ENCODE measurements at regions not wholly inside any gene's neighbourhood (a gene's known extent, or its start where the extent isn't known, plus 50 kb on each side); places are given as distances from the start of the nearest gene placed in this dataset.

GRCh38 chr18:9025091-9025838 is 77.2 kb upstream of the NDUFV2 start:
- H3K4me3 ChIP-seq: no peak overlapping the region
- H3K27me3 ChIP-seq: no peaks in the 10 kb centered on the region
- in situ Hi-C loops (cut with MboI; ENCODE audit: low pct_ligation_motif_present in 1 of 4, low pct_unique_long_range_greater_than_20kb in 1 of 4, low sequenced_read_pairs in 3 of 4): no loop called here
- WGBS, 2 donors (ENCODE audit: low coverage in 1 of 2): 27 to 44% methylated on average over 3 to 4 of the region's 4 CpGs
- no peaks in the 10 kb centered on the region for H3K36me3 ChIP-seq
- no peaks in the 10 kb centered on the region for H3K9me3 ChIP-seq
- H3K4me1 ChIP-seq: no peaks in the 10 kb centered on the region
- H3K27ac ChIP-seq: no peak overlapping the region
- TF ChIP-seq POLR2AphosphoS5 (IDR thresholded peaks at IDR 0.05) (no peak), POLR2A (IDR thresholded peaks at IDR 0.05) (no peak), CTCF (IDR thresholded peaks at IDR 0.05) (no peak), EP300 (IDR thresholded peaks at IDR 0.05; ENCODE audit: low read depth) (no peak)
- intact Hi-C loops (cut with DNase I; ENCODE audit: low total_unique reads): no loop called here
- no peak for DNase-seq

- Histone ChIP-seq H3K27ac (no peak overlapping the region), H3K4me3 (no peak overlapping the region), H3K4me1 (no peaks in the 10 kb centered on the region), H3K9me3 (no peaks in the 10 kb centered on the region), H3K27me3 (no peaks in the 10 kb centered on the region), H3K36me3 (no peaks in the 10 kb centered on the region)
- no peak for DNase-seq
- WGBS, 2 donors (ENCODE audit: low coverage in 1 of 2): 95% methylated on average over 2 of the region's 2 CpGs; no CpG with 5 or more reads in 1 of the 2 donors
- intact Hi-C loops (cut with DNase I; ENCODE audit: low total_unique reads): no loop called here
- in situ Hi-C loops (cut with MboI; ENCODE audit: low pct_ligation_motif_present in 1 of 4, low pct_unique_long_range_greater_than_20kb in 1 of 4, low sequenced_read_pairs in 3 of 4): no loop called here
- TF ChIP-seq EP300 (IDR thresholded peaks at IDR 0.05; ENCODE audit: low read depth) (no peak), CTCF (IDR thresholded peaks at IDR 0.05) (no peak), POLR2A (IDR thresholded peaks at IDR 0.05) (no peak), POLR2AphosphoS5 (IDR thresholded peaks at IDR 0.05) (no peak)
These were observed 73.4 kb upstream of the NDUFV2 start for GRCh38 chr18:9029131-9029530.

GRCh38 chr18:9032519-9032918 is 70.0 kb upstream of the NDUFV2 start:
- DNase-seq: no peak
- H3K4me3 ChIP-seq: no peak overlapping the region
- no peaks in the 10 kb centered on the region for H3K9me3 ChIP-seq
- intact Hi-C loops (cut with DNase I; ENCODE audit: low total_unique reads): no loop called here
- no peak overlapping the region for H3K27ac ChIP-seq
- in situ Hi-C loops (cut with MboI; ENCODE audit: low pct_ligation_motif_present in 1 of 4, low pct_unique_long_range_greater_than_20kb in 1 of 4, low sequenced_read_pairs in 3 of 4): no loop called here
- TF ChIP-seq EP300 (IDR thresholded peaks at IDR 0.05; ENCODE audit: low read depth): no peak
- H3K36me3 ChIP-seq: no peaks in the 10 kb centered on the region
- no peaks in the 10 kb centered on the region for H3K4me1 ChIP-seq
- H3K27me3 ChIP-seq: no peaks in the 10 kb centered on the region
- WGBS, 2 donors (ENCODE audit: low coverage in 1 of 2): 82 to 86% methylated on average over 2 to 7 of the region's 7 CpGs

GRCh38 chr18:9038277-9038871 is 64.1 kb upstream of the NDUFV2 start:
- Histone ChIP-seq H3K27me3 (no peaks in the 10 kb centered on the region), H3K27ac (no peak overlapping the region), H3K9me3 (no peaks in the 10 kb centered on the region), H3K36me3 (no peaks in the 10 kb centered on the region), H3K4me1 (no peaks in the 10 kb centered on the region), H3K4me3 (no peak overlapping the region)
- DNase-seq: no peak
- TF ChIP-seq POLR2AphosphoS5 (IDR thresholded peaks at IDR 0.05) (no peak), EP300 (IDR thresholded peaks at IDR 0.05; ENCODE audit: low read depth) (no peak), POLR2A (IDR thresholded peaks at IDR 0.05) (no peak)
- WGBS, 2 donors (ENCODE audit: low coverage in 1 of 2): 85 to 92% methylated on average over 5 to 7 of the region's 7 CpGs
- intact Hi-C loops (cut with DNase I; ENCODE audit: low total_unique reads): no loop called here
- in situ Hi-C loops (cut with MboI; ENCODE audit: low pct_ligation_motif_present in 1 of 4, low pct_unique_long_range_greater_than_20kb in 1 of 4, low sequenced_read_pairs in 3 of 4): no loop called here

GRCh38 chr18:9039441-9040071 is 62.9 kb upstream of the NDUFV2 start:
- H3K27ac ChIP-seq: no peak overlapping the region
- no peaks in the 10 kb centered on the region for H3K4me1 ChIP-seq
- intact Hi-C loops (cut with DNase I; ENCODE audit: low total_unique reads): no loop called here
- no peak for DNase-seq
- no peaks in the 10 kb centered on the region for H3K36me3 ChIP-seq
- WGBS, 2 donors (ENCODE audit: low coverage in 1 of 2): 59 to 67% methylated on average over 3 of the region's 3 CpGs
- in situ Hi-C loops (cut with MboI; ENCODE audit: low pct_ligation_motif_present in 1 of 4, low pct_unique_long_range_greater_than_20kb in 1 of 4, low sequenced_read_pairs in 3 of 4): no loop called here
- H3K9me3 ChIP-seq: no peaks in the 10 kb centered on the region
- no peaks in the 10 kb centered on the region for H3K27me3 ChIP-seq
- H3K4me3 ChIP-seq: no peak overlapping the region
- TF ChIP-seq EP300 (IDR thresholded peaks at IDR 0.05; ENCODE audit: low read depth): no peak
- no peak for TF ChIP-seq POLR2AphosphoS5 (IDR thresholded peaks at IDR 0.05)
- no peak for TF ChIP-seq CTCF (IDR thresholded peaks at IDR 0.05)
- TF ChIP-seq POLR2A (IDR thresholded peaks at IDR 0.05): no peak

Data from transverse colon (tissue), 4 donors.